Mesenchymal stem cell (in vitro differentiated cells and primary cell): ENCODE measurements at regions not wholly inside any gene's neighbourhood (a gene's known extent, or its start where the extent isn't known, plus 50 kb on each side); places are given as distances from the start of the nearest gene placed in this dataset.

Experiments used
- DNase-seq: peaks from one replicate; pipeline ENCODE4 v3.0.0-alpha.2; 2013
- H2AFZ ChIP-seq: one replicate; pipeline ENCODE4 v1.6.1; 2013; ENCODE audit warnings: low read depth, mild to moderate bottlenecking, control low read depth, inconsistent platforms, low read length, moderate library complexity
- H2AK5ac ChIP-seq: 2 replicates; pipeline ENCODE4 v1.6.1; 2013; ENCODE audit warnings: low read length, moderate library complexity, mild to moderate bottlenecking, inconsistent platforms; ENCODE audit not compliant: severe bottlenecking
- H2BK120ac ChIP-seq: one replicate; pipeline ENCODE4 v1.6.1; 2013; ENCODE audit warnings: low read depth, mild to moderate bottlenecking, inconsistent platforms, low read length, moderate library complexity
- H2BK12ac ChIP-seq, 2 experiments: one replicate each; pipeline ENCODE4 v1.6.1; 2013; ENCODE audit warnings: inconsistent platforms in 2 of 2, low read length in 2 of 2, mild to moderate bottlenecking in 2 of 2, moderate library complexity in 2 of 2, control low read depth in 1 of 2
- H2BK15ac ChIP-seq: one replicate; pipeline ENCODE4 v1.6.1; 2013; ENCODE audit warnings: mild to moderate bottlenecking, low read depth, inconsistent platforms; ENCODE audit not compliant: poor library complexity, severe bottlenecking
- H2BK5ac ChIP-seq: 2 replicates; pipeline ENCODE4 v1.6.1; 2013; ENCODE audit warnings: low read depth, mild to moderate bottlenecking, low read length, control low read depth, inconsistent platforms; ENCODE audit not compliant: poor library complexity, severe bottlenecking
- H3K14ac ChIP-seq, 2 experiments: one replicate each; pipeline ENCODE4 v1.6.1; 2013; ENCODE audit warnings: inconsistent platforms in 2 of 2, low read length in 2 of 2, control low read depth in 1 of 2, mild to moderate bottlenecking in 1 of 2, moderate library complexity in 1 of 2
- H3K18ac ChIP-seq, 2 experiments: one replicate each; pipeline ENCODE4 v1.6.1; 2013; ENCODE audit warnings: inconsistent platforms in 2 of 2, low read length in 2 of 2, control low read depth in 1 of 2, low read depth in 1 of 2, mild to moderate bottlenecking in 1 of 2
- H3K23ac ChIP-seq, 2 experiments: one replicate each; pipeline ENCODE4 v1.6.1; 2013; ENCODE audit warnings: inconsistent platforms in 2 of 2, low read length in 2 of 2, mild to moderate bottlenecking in 2 of 2, moderate library complexity in 2 of 2, control low read depth in 1 of 2
- H3K27ac ChIP-seq: 2 replicates; pipeline ENCODE4 v1.5.1; 2013; ENCODE audit warnings: mild to moderate bottlenecking, moderate library complexity, low read length, control low read depth, inconsistent platforms; ENCODE audit not compliant: poor library complexity, severe bottlenecking
- H3K27me3 ChIP-seq, 2 experiments: 2 replicates each; pipeline versions ENCODE4 v1.6.1 to v1.7.0; 2013; ENCODE audit warnings: low read length in 2 of 2, mild to moderate bottlenecking in 2 of 2, moderate library complexity in 2 of 2, control low read depth in 1 of 2, inconsistent platforms in 1 of 2; ENCODE audit not compliant: control insufficient read depth in 1 of 2, insufficient read depth in 1 of 2
- H3K36me3 ChIP-seq, 2 experiments: 2 replicates each; pipeline versions ENCODE4 v1.6.1 to v1.7.0; 2013; ENCODE audit warnings: low read length in 2 of 2, control low read depth in 1 of 2, inconsistent platforms in 1 of 2, low read depth in 1 of 2, mild to moderate bottlenecking in 1 of 2; ENCODE audit not compliant: insufficient read depth in 2 of 2, control insufficient read depth in 1 of 2
- H3K4ac ChIP-seq, 2 experiments: one replicate each; pipeline ENCODE4 v1.6.1; 2013; ENCODE audit warnings: inconsistent platforms in 2 of 2, low read length in 2 of 2, mild to moderate bottlenecking in 2 of 2, moderate library complexity in 2 of 2, control low read depth in 1 of 2, low read depth in 1 of 2
- H3K4me1 ChIP-seq: 2 replicates; pipeline ENCODE4 v1.6.1; 2013; ENCODE audit warnings: low read depth, low read length, control low read depth; ENCODE audit not compliant: control insufficient read depth, insufficient read depth
- H3K4me2 ChIP-seq: 2 replicates; pipeline ENCODE4 v1.6.1; 2013; ENCODE audit warnings: low read length, mild to moderate bottlenecking, inconsistent platforms; ENCODE audit not compliant: poor library complexity, severe bottlenecking
- H3K4me3 ChIP-seq, 2 experiments: 2 replicates each; pipeline versions ENCODE4 v1.5.1 to v1.7.0; 2013; ENCODE audit warnings: low read length in 2 of 2, mild to moderate bottlenecking in 2 of 2, control low read depth in 1 of 2, low read depth in 1 of 2; ENCODE audit not compliant: insufficient read depth in 1 of 2
- H3K79me1 ChIP-seq: replicated peaks from 2 replicates; pipeline ENCODE4 v1.6.1; 2013; ENCODE audit warnings: mild to moderate bottlenecking, control low read depth, low read length, inconsistent platforms; ENCODE audit not compliant: poor library complexity, severe bottlenecking
- H3K9ac ChIP-seq: 2 replicates; pipeline ENCODE4 v1.7.0; 2013; ENCODE audit warnings: mild to moderate bottlenecking, low read length, moderate library complexity
- H3K9me3 ChIP-seq: 2 replicates; pipeline ENCODE4 v1.7.0; 2013; ENCODE audit warnings: mild to moderate bottlenecking, low read length; ENCODE audit not compliant: control insufficient read depth
- H4K8ac ChIP-seq: one replicate; pipeline ENCODE4 v1.6.1; 2013; ENCODE audit warnings: inconsistent platforms, mild to moderate bottlenecking, low read length, moderate library complexity
- H4K91ac ChIP-seq: one replicate; pipeline ENCODE4 v1.6.1; 2013; ENCODE audit warnings: mild to moderate bottlenecking, low read length, inconsistent platforms
- WGBS: methylation state at CpG from one replicate; pipeline ENCODE4 v1.1.7; 2013; ENCODE audit warnings: mixed read lengths; 5-methylcytosine and 5-hydroxymethylcytosine counted together

DNA sequence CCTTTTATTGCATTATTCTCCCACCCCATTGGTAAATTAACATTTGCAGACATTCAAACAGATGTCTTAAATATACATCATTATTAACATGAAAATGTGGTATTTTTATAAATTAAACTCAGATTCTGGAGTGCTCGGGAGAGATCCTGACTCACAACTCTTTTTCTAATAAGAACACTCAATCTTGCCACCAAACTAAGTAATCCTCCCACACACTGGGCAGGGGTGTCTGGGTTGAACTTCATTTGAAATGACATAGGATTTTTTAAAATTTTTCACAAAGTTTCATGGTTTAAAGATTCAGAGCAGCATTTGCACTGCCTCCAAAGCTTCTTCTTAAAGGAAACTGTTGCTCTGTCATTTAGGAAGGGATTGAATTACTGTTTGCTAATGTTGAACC lies 754.3 kb downstream of the MECOM start:
- H2BK5ac ChIP-seq, result no peak overlapping the region
- H4K8ac ChIP-seq, result no peak overlapping the region
- DNase-seq, result no peak
- H3K23ac ChIP-seq, result no peak overlapping the region
- no peaks in the 10 kb centered on the region for H3K27me3 ChIP-seq
- H2AK5ac ChIP-seq, result no peak overlapping the region
- no peaks in the 10 kb centered on the region for H3K9me3 ChIP-seq
- no CpG with 5 or more reads among the region's 1 CpG for WGBS
- no peak overlapping the region for H3K4ac ChIP-seq
- H3K4me3 ChIP-seq, result no peak overlapping the region
- no peaks in the 10 kb centered on the region for H3K36me3 ChIP-seq
- no peaks in the 10 kb centered on the region for H3K79me1 ChIP-seq
- H2BK12ac ChIP-seq, result no peak overlapping the region
- no peaks in the 10 kb centered on the region for H3K4me1 ChIP-seq
- H2AFZ ChIP-seq, result no peak overlapping the region
- no peak overlapping the region for H4K91ac ChIP-seq
- no peak overlapping the region for H2BK120ac ChIP-seq
- no peak overlapping the region for H3K14ac ChIP-seq
- H3K4me2 ChIP-seq, result no peak overlapping the region
- H3K18ac ChIP-seq, result no peak overlapping the region
- no peak overlapping the region for H3K27ac ChIP-seq
- H3K9ac ChIP-seq, result no peak overlapping the region
- no peak overlapping the region for H2BK15ac ChIP-seq

DNA sequence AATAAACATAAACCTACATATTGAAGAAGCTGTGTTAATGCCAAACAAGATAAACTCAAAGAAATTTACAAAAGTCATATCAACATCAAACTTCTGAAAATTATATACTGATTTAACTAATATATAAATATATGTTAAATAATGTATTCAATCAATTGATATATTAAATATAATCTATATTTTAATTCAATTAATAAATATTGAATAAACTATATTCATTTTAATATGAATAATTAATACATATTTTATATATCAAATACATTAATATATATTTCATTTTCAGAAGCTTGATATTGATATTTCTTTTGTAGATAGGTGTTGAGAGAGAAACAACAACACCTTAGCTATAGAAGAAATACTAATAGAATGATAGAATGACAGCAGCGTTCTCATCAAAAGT lies 768.1 kb downstream of the MECOM start:
- Histone ChIP-seq H2BK120ac (no peak overlapping the region), H4K8ac (no peak overlapping the region), H4K91ac (no peak overlapping the region), H3K4ac (no peak overlapping the region), H2BK12ac (no peak overlapping the region), H3K36me3 (no peaks in the 10 kb centered on the region), H3K27ac (no peak overlapping the region), H2BK15ac (no peak overlapping the region), H3K9me3 (peaks cover 2% of the 10 kb centered on the region), H3K18ac (no peak overlapping the region), H3K9ac (no peak overlapping the region), H3K79me1 (no peaks in the 10 kb centered on the region), H3K4me3 (no peak overlapping the region), H3K23ac (no peak overlapping the region), H2BK5ac (no peak overlapping the region), H3K14ac (no peak overlapping the region), H2AK5ac (no peak overlapping the region), H3K4me2 (no peak overlapping the region), H3K27me3 (no peaks in the 10 kb centered on the region), H3K4me1 (no peaks in the 10 kb centered on the region), H2AFZ (no peak overlapping the region)
- DNase-seq, result no peak
- WGBS, result no CpG with 5 or more reads among the region's 1 CpG

DNA sequence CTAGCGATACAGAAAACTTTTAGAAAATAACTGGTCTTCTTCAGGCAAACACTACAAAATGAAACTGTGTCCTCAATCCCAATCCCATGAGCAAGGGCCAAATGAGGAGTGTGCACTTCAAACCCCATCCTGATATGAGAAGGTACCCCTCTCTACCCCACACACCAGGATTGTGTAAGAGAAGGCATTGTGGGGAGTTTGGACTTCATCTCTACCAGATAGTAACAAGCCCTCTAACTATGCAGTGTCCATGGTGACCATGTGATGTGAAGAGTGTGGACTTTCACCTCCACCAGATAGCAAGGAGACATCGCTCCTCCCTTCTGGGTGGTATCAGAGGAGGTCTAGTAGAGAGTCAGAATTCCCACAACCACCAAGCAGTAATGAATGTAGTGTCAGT lies 769.3 kb downstream of the MECOM start:
- Histone ChIP-seq H3K9ac (no peak overlapping the region), H2AFZ (no peak overlapping the region), H2BK12ac (no peak overlapping the region), H3K18ac (no peak overlapping the region), H2BK15ac (no peak overlapping the region), H3K27ac (no peak overlapping the region), H4K8ac (no peak overlapping the region), H4K91ac (no peak overlapping the region), H2BK120ac (no peak overlapping the region), H3K4me1 (no peaks in the 10 kb centered on the region), H3K23ac (no peak overlapping the region), H3K9me3 (peaks cover 2% of the 10 kb centered on the region), H3K27me3 (no peaks in the 10 kb centered on the region), H3K4ac (no peak overlapping the region), H2AK5ac (no peak overlapping the region), H3K4me3 (no peak overlapping the region), H3K14ac (no peak overlapping the region), H3K4me2 (no peak overlapping the region), H2BK5ac (no peak overlapping the region), H3K36me3 (no peaks in the 10 kb centered on the region), H3K79me1 (no peaks in the 10 kb centered on the region)
- WGBS, result 100% methylated on average over 1 of the region's 2 CpGs
- DNase-seq, result no peak

DNA sequence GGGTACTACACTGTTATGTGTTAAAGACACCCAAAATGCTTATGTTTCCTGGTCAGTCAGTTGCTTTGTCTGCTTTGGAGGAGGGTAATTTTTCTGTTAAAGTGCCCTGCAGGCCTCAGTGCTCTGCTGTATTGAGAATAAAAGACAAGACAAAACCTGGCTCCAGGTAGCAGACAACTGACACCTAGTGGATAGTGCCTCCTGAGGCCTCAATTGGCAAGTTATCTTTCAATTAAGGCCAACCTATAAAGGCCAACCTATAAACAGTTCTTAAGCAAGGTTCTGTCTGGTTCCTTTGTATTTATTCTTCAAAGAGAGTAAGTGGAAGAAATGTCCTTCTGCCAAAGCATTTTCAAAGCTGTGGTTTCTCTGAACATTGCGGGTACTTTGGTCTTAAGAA lies 773.8 kb downstream of the MECOM start:
- Histone ChIP-seq H3K27me3 (no peaks in the 10 kb centered on the region), H3K36me3 (no peaks in the 10 kb centered on the region), H2BK12ac (no peak overlapping the region), H3K79me1 (no peaks in the 10 kb centered on the region), H3K4me2 (no peak overlapping the region), H2AK5ac (no peak overlapping the region), H3K4me3 (no peak overlapping the region), H3K27ac (no peak overlapping the region), H3K4me1 (no peaks in the 10 kb centered on the region), H3K23ac (no peak overlapping the region), H3K18ac (no peak overlapping the region), H4K91ac (no peak overlapping the region), H2AFZ (no peak overlapping the region), H2BK120ac (no peak overlapping the region), H4K8ac (no peak overlapping the region), H3K4ac (no peak overlapping the region), H3K9ac (no peak overlapping the region), H3K14ac (no peak overlapping the region), H2BK15ac (no peak overlapping the region), H2BK5ac (no peak overlapping the region), H3K9me3 (no peaks in the 10 kb centered on the region)
- no peak for DNase-seq
- 100% methylated on average over 1 of the region's 1 CpG for WGBS
